H9 (cell line): ENCODE measurements at regions not wholly inside any gene's neighbourhood (a gene's known extent, or its start where the extent isn't known, plus 50 kb on each side); places are given as distances from the start of the nearest gene placed in this dataset.

Experiments used
- DNase-seq: peaks from one replicate; pipeline ENCODE4 v3.0.0-alpha.2; 2017
- H2AFZ ChIP-seq: one replicate; pipeline ENCODE4 v1.6.1; 2013; ENCODE audit warnings: mild to moderate bottlenecking, low read length, control low read depth, moderate library complexity
- H2AK5ac ChIP-seq: 2 replicates; pipeline ENCODE4 v1.6.1; 2013; ENCODE audit warnings: low read length, control low read depth, mixed read lengths; ENCODE audit not compliant: insufficient read length
- H2BK120ac ChIP-seq: one replicate; pipeline ENCODE4 v1.6.1; 2013; ENCODE audit warnings: low read depth, mild to moderate bottlenecking, low read length, control low read depth, inconsistent platforms; ENCODE audit not compliant: poor library complexity, severe bottlenecking
- H2BK12ac ChIP-seq: 2 replicates; pipeline ENCODE4 v1.6.1; 2013; ENCODE audit warnings: low read length, control low read depth, mixed read lengths, low read depth; ENCODE audit not compliant: insufficient read length
- H2BK15ac ChIP-seq: 2 replicates; pipeline ENCODE4 v1.6.1; 2013; ENCODE audit warnings: low read depth, low read length, control low read depth
- H2BK20ac ChIP-seq: one replicate; pipeline ENCODE4 v1.6.1; 2013; ENCODE audit warnings: low read depth, mild to moderate bottlenecking, low read length, control low read depth, inconsistent platforms; ENCODE audit not compliant: poor library complexity, severe bottlenecking
- H2BK5ac ChIP-seq: 2 replicates; pipeline ENCODE4 v1.6.1; 2013; ENCODE audit warnings: low read length, control low read depth, mixed read lengths; ENCODE audit not compliant: insufficient read length
- H3K14ac ChIP-seq: 2 replicates; pipeline ENCODE4 v1.6.1; 2013; ENCODE audit warnings: low read length, control low read depth; ENCODE audit not compliant: insufficient read depth
- H3K18ac ChIP-seq: 2 replicates; pipeline ENCODE4 v1.6.1; 2013; ENCODE audit warnings: low read depth, mild to moderate bottlenecking, mixed read lengths, low read length, control low read depth; ENCODE audit not compliant: insufficient read length
- H3K23ac ChIP-seq: 2 replicates; pipeline ENCODE4 v1.6.1; 2013; ENCODE audit warnings: low read length, control low read depth, mixed read lengths, low read depth; ENCODE audit not compliant: insufficient read length
- H3K23me2 ChIP-seq: 2 replicates; pipeline ENCODE4 v1.6.1; 2013; ENCODE audit warnings: low read depth, mild to moderate bottlenecking, mixed read lengths, low read length, control low read depth; ENCODE audit not compliant: insufficient read length, poor library complexity, severe bottlenecking
- H3K27ac ChIP-seq: 2 replicates; pipeline ENCODE4 v1.5.1; 2013; ENCODE audit warnings: low read length, control low read depth, mixed read lengths, low read depth; ENCODE audit not compliant: insufficient read length
- H3K27me3 ChIP-seq: 2 replicates; pipeline ENCODE4 v1.6.1; 2013; ENCODE audit warnings: low read length, control low read depth, inconsistent platforms; ENCODE audit not compliant: insufficient read depth
- H3K4ac ChIP-seq: 2 replicates; pipeline ENCODE4 v1.6.1; 2013; ENCODE audit warnings: low read depth, mild to moderate bottlenecking, control low read depth, inconsistent platforms, low read length, moderate library complexity
- H3K4me1 ChIP-seq: 2 replicates; pipeline ENCODE4 v1.6.1; 2013; ENCODE audit warnings: low read length, control low read depth, inconsistent platforms; ENCODE audit not compliant: insufficient read depth
- H3K4me2 ChIP-seq: 2 replicates; pipeline ENCODE4 v1.6.1; 2013; ENCODE audit warnings: low read length, control low read depth, mixed read lengths; ENCODE audit not compliant: insufficient read length, insufficient read depth
- H3K56ac ChIP-seq: 2 replicates; pipeline ENCODE4 v1.6.1; 2013; ENCODE audit warnings: low read depth, mild to moderate bottlenecking, mixed read lengths, low read length, control low read depth; ENCODE audit not compliant: insufficient read length
- H3K79me1 ChIP-seq: 2 replicates; pipeline ENCODE4 v1.6.1; 2013; ENCODE audit warnings: low read depth, mild to moderate bottlenecking, moderate library complexity, low read length, control low read depth, inconsistent platforms; ENCODE audit not compliant: insufficient read depth, poor library complexity, severe bottlenecking
- H3K79me2 ChIP-seq: 2 replicates; pipeline ENCODE4 v1.6.1; 2013; ENCODE audit warnings: low read length, control low read depth, inconsistent platforms; ENCODE audit not compliant: insufficient read depth
- H3K9ac ChIP-seq: 2 replicates; pipeline ENCODE4 v1.6.1; 2013; ENCODE audit warnings: low read length, control low read depth, mixed read lengths; ENCODE audit not compliant: insufficient read length; ENCODE audit errors: extremely low read depth
- H3K9me3 ChIP-seq: one replicate; pipeline ENCODE4 v1.6.1; 2013; ENCODE audit warnings: low read depth, low read length, inconsistent platforms; ENCODE audit not compliant: control insufficient read depth
- H3T11ph ChIP-seq: one replicate; pipeline ENCODE4 v1.6.1; 2013; ENCODE audit warnings: mild to moderate bottlenecking, low read length, control low read depth, inconsistent platforms
- H4K20me1 ChIP-seq: one replicate; pipeline ENCODE4 v1.6.1; 2013; ENCODE audit not compliant: control insufficient read depth, insufficient read length, insufficient read depth
- H4K5ac ChIP-seq: 2 replicates; pipeline ENCODE4 v1.6.1; 2013; ENCODE audit warnings: low read depth, mild to moderate bottlenecking, mixed read lengths, low read length, control low read depth; ENCODE audit not compliant: insufficient read length
- H4K8ac ChIP-seq: replicated peaks from 2 replicates; pipeline ENCODE4 v1.6.1; 2013; ENCODE audit warnings: low read length, control low read depth, mixed read lengths, low read depth; ENCODE audit not compliant: insufficient read length
- H4K91ac ChIP-seq: 2 replicates; pipeline ENCODE4 v1.6.1; 2013; ENCODE audit warnings: low read depth, mild to moderate bottlenecking, moderate library complexity, mixed read lengths, low read length, control low read depth; ENCODE audit not compliant: insufficient read length
- H3K27ac Mint-ChIP-seq, 3 experiments: 2 replicates in 2 of 3; 3 replicates in 1 of 3; pipeline ENCODE4 v1.8.0; 2020 to 2021; ENCODE audit warnings: mixed read lengths in 3 of 3, mild to moderate bottlenecking in 1 of 3, moderate library complexity in 1 of 3
- H3K27me3 Mint-ChIP-seq: 2 replicates; pipeline ENCODE4 v1.8.0; 2021; ENCODE audit warnings: low read depth, mild to moderate bottlenecking, moderate library complexity, mixed read lengths
- H3K36me3 Mint-ChIP-seq, 3 experiments: 2 replicates in 2 of 3; 3 replicates in 1 of 3; pipeline ENCODE4 v1.8.0; 2020 to 2021; ENCODE audit warnings: low read depth in 3 of 3, mixed read lengths in 3 of 3; ENCODE audit not compliant: insufficient read depth in 1 of 3
- H3K4me1 Mint-ChIP-seq, 2 experiments: 2 replicates each; pipeline ENCODE4 v1.8.0; 2020; ENCODE audit warnings: mixed read lengths in 2 of 2
- H3K4me3 Mint-ChIP-seq, 2 experiments: 2 replicates in 1 of 2; 3 replicates in 1 of 2; pipeline ENCODE4 v1.8.0; 2020 to 2021; ENCODE audit warnings: mild to moderate bottlenecking in 2 of 2, mixed read lengths in 2 of 2, moderate library complexity in 1 of 2
- H3K9me3 Mint-ChIP-seq, 2 experiments: 2 replicates in 1 of 2; 3 replicates in 1 of 2; pipeline ENCODE4 v1.8.0; 2020; ENCODE audit warnings: mild to moderate bottlenecking in 2 of 2, mixed read lengths in 2 of 2, moderate library complexity in 1 of 2
- CTCF ChIP-seq: fragments of 200-600 bp; sonication (generic); conservative IDR thresholded peaks from 3 replicates; pipeline ENCODE4 v1.8.0; 2021; ENCODE audit warnings: antibody characterized with exemption, mild to moderate bottlenecking
- WGBS: extraction: QIAGEN DNeasy Blood & Tissue Kit; methylation state at CpG from one replicate; pipeline ENCODE4 v1.1.7; 2013; ENCODE audit warnings: missing lambda C conversion rate, low lambda C conversion rate, mixed read lengths; ENCODE audit not compliant: insufficient read length; ENCODE audit errors: extremely low coverage; 5-methylcytosine and 5-hydroxymethylcytosine counted together

- Histone ChIP-seq H4K8ac (no peak overlapping the region), H3K4ac (no peak overlapping the region), H3K9me3 (no peaks in the 10 kb centered on the region), H2BK5ac (no peak overlapping the region), H3K14ac (no peak overlapping the region), H3K79me1 (no peaks in the 10 kb centered on the region), H3K4me1 (peaks cover 6% of the 10 kb centered on the region; the same call in 1 of the 2 replicates), H2AK5ac (no peak overlapping the region), H3K27me3 (no peaks in the 10 kb centered on the region), H2BK120ac (no peak overlapping the region), H3K23me2 (no peaks in the 10 kb centered on the region), H2BK12ac (no peak overlapping the region), H3K27ac (no peak overlapping the region), H4K5ac (no peak overlapping the region), H4K20me1 (no peaks in the 10 kb centered on the region), H4K91ac (no peak overlapping the region), H3K18ac (no peak overlapping the region), H3K4me2 (no peak overlapping the region), H2AFZ (no peak overlapping the region), H2BK15ac (no peak overlapping the region), H3K23ac (no peak overlapping the region), H3K56ac (no peak overlapping the region), H3K9ac (no peak overlapping the region), H2BK20ac (no peak overlapping the region), H3K79me2 (no peaks in the 10 kb centered on the region), H3T11ph (no peak overlapping the region)
- TF ChIP-seq CTCF, result no peak
- no peaks in the 10 kb centered on the region; the same call in 1 of the 2 replicates for H3K27me3 Mint-ChIP-seq
- peaks cover 15 to 23% of the 10 kb centered on the region in 2 experiments for H3K4me1 Mint-ChIP-seq
- H3K36me3 Mint-ChIP-seq, result peaks cover 0 to 10% (median 3%) of the 10 kb centered on the region in 3 experiments; a peak in 3 of 7 replicates
- H3K9me3 Mint-ChIP-seq, result peaks cover 7% of the 10 kb centered on the region in 2 experiments; a peak in 4 of 5 replicates
- WGBS, result 100% methylated on average over 1 of the region's 4 CpGs
- no peak overlapping the region for H3K4me3 Mint-ChIP-seq
- H3K27ac Mint-ChIP-seq, result no peak overlapping the region
- DNase-seq, result no peak
These were observed 376.2 kb upstream of the WWC1 start for GRCh38 chr5:167915237-167915636.
